Common myeloid progenitor, CD34-positive (primary cell): ENCODE measurements at regions not wholly inside any gene's neighbourhood (a gene's known extent, or its start where the extent isn't known, plus 50 kb on each side); places are given as distances from the start of the nearest gene placed in this dataset.

Experiments used
- CTCF ChIA-PET: fragments of 350-600 bp; sonication (Branson Sonifier 250); formaldehyde crosslinking; loops from one replicate; lab custom pipeline; 2021; ENCODE audit warnings: antibody characterized with exemption; lab: Charles Lee
- POLR2A ChIA-PET: fragments of 350-600 bp; sonication (Branson Sonifier 250); formaldehyde crosslinking; loops from one replicate; lab custom pipeline; 2021; ENCODE audit warnings: antibody characterized with exemption; lab: Charles Lee
- DNase-seq, 3 donors: peaks; one replicate each; pipeline versions ENCODE4 v3.0.0 to v3.0.0-alpha.2; 2013
- H3K27ac ChIP-seq, 2 experiments: 1 replicate in 1 of 2; 2 replicates in 1 of 2; pipeline ENCODE4 v1.7.0; 2013; ENCODE audit warnings: inconsistent platforms in 2 of 2, low read length in 2 of 2, mild to moderate bottlenecking in 2 of 2, low read depth in 1 of 2, moderate library complexity in 1 of 2; ENCODE audit not compliant: severe bottlenecking in 2 of 2, insufficient read depth in 1 of 2, poor library complexity in 1 of 2
- H3K27me3 ChIP-seq, 5 experiments: replicated peaks in 2 of 5; 1 replicate in 3 of 5; 2 replicates in 2 of 5; pipeline versions ENCODE4 v1.6.1 to v1.7.0; 2013; ENCODE audit warnings: low read length in 4 of 5, mild to moderate bottlenecking in 2 of 5, moderate library complexity in 2 of 5, inconsistent platforms in 1 of 5; ENCODE audit not compliant: insufficient read depth in 5 of 5, control insufficient read depth in 4 of 5
- H3K36me3 ChIP-seq, 4 experiments: 1 replicate in 2 of 4; 2 replicates in 2 of 4; pipeline versions ENCODE4 v1.6.1 to v1.7.0; 2013; ENCODE audit warnings: low read length in 3 of 4, control low read depth in 1 of 4, mild to moderate bottlenecking in 1 of 4; ENCODE audit not compliant: control insufficient read depth in 4 of 4, insufficient read depth in 4 of 4
- H3K4me1 ChIP-seq, 4 experiments: 1 replicate in 3 of 4; 2 replicates in 1 of 4; pipeline versions ENCODE4 v1.6.1 to v1.7.1; 2013; ENCODE audit warnings: low read length in 3 of 4, mild to moderate bottlenecking in 3 of 4, control low read depth in 1 of 4, inconsistent platforms in 1 of 4, moderate library complexity in 1 of 4; ENCODE audit not compliant: control insufficient read depth in 4 of 4, insufficient read depth in 4 of 4; ENCODE audit errors: control extremely low read depth in 1 of 4
- H3K4me3 ChIP-seq, 7 experiments: 1 replicate in 4 of 7; 2 replicates in 3 of 7; pipeline versions ENCODE4 v1.5.1 to v1.7.0; 2013; ENCODE audit warnings: mild to moderate bottlenecking in 7 of 7, low read length in 6 of 7, moderate library complexity in 6 of 7, inconsistent platforms in 2 of 7, low read depth in 2 of 7, control low read depth in 1 of 7; ENCODE audit not compliant: insufficient read depth in 4 of 7, control insufficient read depth in 1 of 7; ENCODE audit errors: extremely low read depth in 1 of 7
- H3K9me3 ChIP-seq, 5 experiments: 1 replicate in 4 of 5; 2 replicates in 1 of 5; pipeline versions ENCODE4 v1.6.1 to v1.7.1; 2013; ENCODE audit warnings: low read length in 4 of 5, mild to moderate bottlenecking in 2 of 5, inconsistent platforms in 1 of 5, low read depth in 1 of 5, moderate library complexity in 1 of 5; ENCODE audit not compliant: control insufficient read depth in 4 of 5, insufficient read depth in 2 of 5; ENCODE audit errors: control extremely low read depth in 1 of 5
- WGBS: methylation state at CpG from one replicate; pipeline ENCODE4 v1.1.5; 2013; ENCODE audit not compliant: insufficient coverage; 5-methylcytosine and 5-hydroxymethylcytosine counted together

DNA sequence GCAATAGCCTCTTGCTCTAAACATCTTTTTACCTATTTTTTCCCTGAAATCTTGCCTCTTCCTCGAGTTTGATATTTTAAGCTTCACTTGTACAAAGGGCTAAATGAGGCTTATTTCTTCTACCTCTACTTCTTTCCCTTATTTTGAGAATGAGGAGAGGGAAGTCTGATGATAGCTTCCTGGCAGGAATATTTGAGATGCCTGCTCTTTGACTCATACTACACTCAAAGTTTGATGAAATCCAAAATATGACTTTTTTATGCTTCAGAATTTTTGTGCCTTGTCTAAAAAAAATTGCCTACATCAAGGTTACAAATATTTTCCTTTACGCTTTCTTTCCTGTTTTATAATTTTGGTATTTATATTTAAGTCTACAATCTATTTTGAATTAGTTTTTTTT is 624.4 kb upstream of the PLXNA2 start:
- no peak for DNase-seq
- WGBS = no CpG with 5 or more reads among the region's 2 CpGs
- POLR2A ChIA-PET = no interaction called here
- Histone ChIP-seq H3K4me3 (no peak overlapping the region), H3K27ac (no peak overlapping the region), H3K36me3 (no peaks in the 10 kb centered on the region), H3K27me3 (no peaks in the 10 kb centered on the region), H3K4me1 (no peaks in the 10 kb centered on the region), H3K9me3 (peaks cover 0 to 5% (median 0%) of the 10 kb centered on the region in 5 experiments)
- CTCF ChIA-PET = no interaction called here

DNA sequence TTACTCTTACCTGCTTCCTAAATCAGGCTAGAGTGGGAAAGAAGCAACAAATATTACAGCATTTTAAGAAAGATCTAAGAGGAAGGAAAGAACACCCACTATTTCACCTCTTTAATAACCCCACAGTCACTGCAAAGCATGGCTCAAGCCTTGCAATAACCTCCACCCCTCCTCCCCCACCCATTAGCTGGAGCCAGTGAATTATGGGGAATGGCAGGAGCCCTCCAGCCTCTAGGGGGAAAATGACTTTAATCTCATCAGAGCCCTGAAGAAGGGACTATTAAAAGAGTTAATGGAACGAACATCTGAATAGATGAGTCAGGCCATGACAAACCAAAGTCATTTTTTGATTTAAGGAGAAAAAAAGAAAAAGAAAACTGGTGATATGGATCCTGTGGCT is 630.7 kb upstream of the PLXNA2 start:
- no CpG with 5 or more reads among the region's 1 CpG for WGBS
- Histone ChIP-seq H3K36me3 (no peaks in the 10 kb centered on the region), H3K4me3 (no peak overlapping the region), H3K27ac (no peak overlapping the region), H3K27me3 (no peaks in the 10 kb centered on the region), H3K4me1 (no peaks in the 10 kb centered on the region), H3K9me3 (peaks cover 0 to 8% (median 0%) of the 10 kb centered on the region in 5 experiments)
- no peak for DNase-seq
- POLR2A ChIA-PET = no interaction called here
- CTCF ChIA-PET = no interaction called here

DNA sequence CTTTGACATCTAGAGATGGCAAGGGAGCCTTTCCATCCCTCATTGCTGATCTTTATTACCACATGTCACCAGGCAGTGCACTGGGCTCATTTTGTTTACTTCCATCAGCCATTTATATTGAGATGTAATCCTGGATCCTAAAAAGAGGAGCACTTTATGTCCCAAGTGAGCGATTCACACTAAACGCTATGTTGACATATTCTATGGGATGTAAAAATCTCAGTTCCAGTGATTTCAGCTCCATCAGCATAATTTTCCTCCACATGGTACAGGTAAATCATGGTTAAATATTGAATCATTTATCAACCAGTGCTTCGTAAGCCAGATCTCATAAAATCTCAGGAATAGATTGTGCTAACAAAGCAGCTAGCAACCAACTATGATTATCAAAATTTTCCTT is 634.8 kb upstream of the PLXNA2 start:
- Histone ChIP-seq H3K4me1 (no peaks in the 10 kb centered on the region), H3K36me3 (no peaks in the 10 kb centered on the region), H3K9me3 (no peaks in the 10 kb centered on the region), H3K4me3 (no peak overlapping the region), H3K27ac (no peak overlapping the region), H3K27me3 (no peaks in the 10 kb centered on the region)
- POLR2A ChIA-PET = no interaction called here
- no CpG with 5 or more reads among the region's 3 CpGs for WGBS
- CTCF ChIA-PET = no interaction called here
- no peak for DNase-seq

DNA sequence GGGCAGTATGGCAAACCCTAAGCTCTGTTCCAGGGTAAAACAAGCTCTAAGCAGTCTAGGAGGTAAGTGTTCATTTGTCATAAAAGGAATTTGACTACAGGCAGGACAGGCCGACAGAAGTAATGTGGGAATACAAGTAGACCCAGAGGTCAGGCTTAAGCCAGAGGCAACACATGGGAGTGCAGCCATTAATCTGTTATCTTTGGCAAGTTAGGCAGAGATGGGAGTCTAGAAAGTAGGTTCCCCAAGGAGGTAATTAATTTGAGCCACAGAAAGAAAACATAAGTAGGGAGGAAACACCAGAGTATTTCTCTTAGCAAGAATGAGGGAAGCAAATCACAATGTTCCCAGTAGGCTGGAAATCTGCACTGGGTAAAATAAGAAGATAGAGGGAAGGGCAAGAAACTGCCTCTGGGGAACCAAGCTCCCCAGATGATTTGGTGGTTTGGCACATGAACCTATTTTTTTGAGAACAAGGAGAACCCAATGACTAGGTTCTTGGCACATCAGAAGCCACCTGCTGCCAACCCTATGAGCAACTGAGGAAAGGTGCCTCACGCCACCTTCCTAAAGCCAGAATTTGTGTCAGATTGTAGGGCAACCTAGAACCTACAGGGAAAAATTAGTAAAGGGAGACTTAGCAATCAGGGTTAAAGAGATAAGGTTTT is 636.4 kb upstream of the PLXNA2 start:
- ChIA-PET POLR2A (no interaction called here), CTCF (no interaction called here)
- Histone ChIP-seq H3K27me3 (no peaks in the 10 kb centered on the region), H3K4me3 (no peak overlapping the region), H3K4me1 (no peaks in the 10 kb centered on the region), H3K36me3 (no peaks in the 10 kb centered on the region), H3K27ac (no peak overlapping the region), H3K9me3 (no peaks in the 10 kb centered on the region)
- WGBS = 94% methylated on average over 2 of the region's 2 CpGs
- DNase-seq = no peak

DNA sequence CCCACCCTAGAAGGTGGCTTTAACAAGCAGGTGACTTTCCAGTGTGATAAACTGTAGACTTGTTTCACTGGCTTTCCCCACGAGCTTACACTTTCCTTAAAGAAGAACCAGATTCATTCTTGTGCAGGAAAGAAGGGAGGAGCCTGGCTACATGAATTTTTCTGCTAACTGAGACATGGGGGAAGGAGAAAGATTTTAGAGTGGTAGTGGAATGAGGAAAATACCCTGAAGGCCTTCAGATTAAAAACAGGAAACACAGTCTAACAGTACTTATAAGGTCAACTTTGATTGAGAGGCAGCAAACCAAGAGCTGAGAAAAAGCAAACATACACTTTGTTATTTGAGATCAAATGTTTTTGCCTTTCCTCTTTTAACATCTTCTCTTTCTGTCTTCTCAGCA is 640.9 kb upstream of the PLXNA2 start:
- no peaks in the 10 kb centered on the region for H3K27me3 ChIP-seq
- H3K27ac ChIP-seq = no peak overlapping the region
- WGBS = no CpG with 5 or more reads among the region's 1 CpG
- H3K9me3 ChIP-seq = no peaks in the 10 kb centered on the region
- ChIA-PET POLR2A (no interaction called here), CTCF (no interaction called here)
- H3K4me3 ChIP-seq = no peak overlapping the region
- H3K36me3 ChIP-seq = no peaks in the 10 kb centered on the region
- no peak for DNase-seq
- no peaks in the 10 kb centered on the region for H3K4me1 ChIP-seq

DNA sequence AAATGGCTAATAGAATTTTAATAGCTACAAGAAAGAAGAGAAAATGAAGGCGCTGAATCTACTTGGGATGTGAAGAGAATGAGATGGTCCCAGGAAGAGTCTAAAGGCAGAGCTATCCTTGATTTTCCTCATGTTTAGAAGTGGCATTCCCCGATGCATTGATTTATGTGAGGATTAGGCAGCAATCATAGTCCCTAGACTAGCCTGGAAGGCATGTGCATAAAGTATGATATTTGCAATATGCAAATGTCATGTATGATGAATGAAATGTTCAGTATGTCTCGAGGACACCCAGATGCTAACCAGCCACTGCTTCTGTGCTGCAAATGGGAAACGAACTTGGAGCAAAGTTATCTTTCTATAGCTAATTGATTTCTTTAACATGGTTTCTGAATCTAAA is 641.5 kb upstream of the PLXNA2 start:
- Histone ChIP-seq H3K4me3 (no peak overlapping the region), H3K27me3 (no peaks in the 10 kb centered on the region), H3K9me3 (no peaks in the 10 kb centered on the region), H3K27ac (no peak overlapping the region), H3K4me1 (no peaks in the 10 kb centered on the region), H3K36me3 (no peaks in the 10 kb centered on the region)
- POLR2A ChIA-PET = no interaction called here
- DNase-seq = no peak
- WGBS = 89% methylated on average over 3 of the region's 4 CpGs
- CTCF ChIA-PET = no interaction called here

DNA sequence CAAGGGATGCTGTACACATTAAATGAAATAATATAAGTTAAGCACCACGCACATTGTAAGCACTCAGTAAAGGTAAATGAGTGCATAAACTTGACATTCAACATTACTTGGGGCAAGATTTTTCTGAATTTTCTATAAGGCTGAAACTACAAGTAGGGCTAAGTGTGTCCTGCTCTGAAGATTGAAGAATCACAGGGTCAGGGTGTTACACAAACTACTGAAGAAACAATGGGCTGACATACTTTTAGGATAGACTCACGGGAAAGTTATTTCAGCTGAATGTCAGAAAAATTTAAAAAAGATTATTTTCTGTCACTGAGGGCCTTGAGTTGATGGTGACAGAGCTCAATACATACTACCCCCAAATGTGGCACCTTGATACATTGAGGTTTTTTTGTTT is 644.2 kb upstream of the PLXNA2 start:
- no peak for DNase-seq
- ChIA-PET CTCF (no interaction called here), POLR2A (no interaction called here)
- H3K27me3 ChIP-seq = no peaks in the 10 kb centered on the region
- no peak overlapping the region for H3K27ac ChIP-seq
- 100% methylated on average over 1 of the region's 2 CpGs for WGBS
- no peak overlapping the region for H3K4me3 ChIP-seq
- H3K4me1 ChIP-seq = no peaks in the 10 kb centered on the region
- H3K9me3 ChIP-seq = no peaks in the 10 kb centered on the region
- no peaks in the 10 kb centered on the region for H3K36me3 ChIP-seq
